GM18508 (cell line): ENCODE measurements at regions not wholly inside any gene's neighbourhood (a gene's known extent, or its start where the extent isn't known, plus 50 kb on each side); places are given as distances from the start of the nearest gene placed in this dataset.

Experiments
- ATAC-seq: cut with Tn5 transposase; IDR thresholded peaks from one replicate; pipeline ENCODE4 v1.9.1; 2021; ENCODE audit warnings: moderate number of reproducible peaks; ENCODE audit not compliant: insufficient read depth, unreplicated experiment

DNA sequence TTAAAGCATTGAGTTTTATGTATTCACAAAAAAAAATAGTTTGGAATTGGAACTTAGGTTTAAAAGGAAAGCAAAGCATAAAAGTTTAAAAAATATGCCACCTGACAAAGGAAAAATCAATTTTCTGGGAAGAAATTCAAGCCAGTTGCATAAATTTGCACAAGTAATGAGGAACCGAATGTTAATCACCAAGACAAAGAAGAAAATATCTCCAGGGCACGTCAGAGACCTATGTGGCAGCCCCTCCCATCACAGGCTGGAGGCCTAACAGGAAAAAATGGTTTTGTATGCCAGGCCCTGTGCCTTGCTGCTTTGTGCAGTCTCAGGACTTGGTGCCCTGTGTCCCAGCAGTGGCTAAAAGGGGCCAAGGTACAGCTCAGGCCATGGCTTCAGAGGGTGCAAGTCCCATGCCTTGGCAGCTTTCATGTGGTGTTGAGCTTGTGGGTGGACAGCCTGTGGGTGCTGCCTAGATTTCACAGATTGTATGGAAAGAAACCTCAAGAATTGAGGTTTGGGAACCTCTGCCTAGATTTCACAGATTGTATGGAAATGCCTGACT lies 767.2 kb upstream of the SLC10A2 start:
- ATAC-seq = no peak

DNA sequence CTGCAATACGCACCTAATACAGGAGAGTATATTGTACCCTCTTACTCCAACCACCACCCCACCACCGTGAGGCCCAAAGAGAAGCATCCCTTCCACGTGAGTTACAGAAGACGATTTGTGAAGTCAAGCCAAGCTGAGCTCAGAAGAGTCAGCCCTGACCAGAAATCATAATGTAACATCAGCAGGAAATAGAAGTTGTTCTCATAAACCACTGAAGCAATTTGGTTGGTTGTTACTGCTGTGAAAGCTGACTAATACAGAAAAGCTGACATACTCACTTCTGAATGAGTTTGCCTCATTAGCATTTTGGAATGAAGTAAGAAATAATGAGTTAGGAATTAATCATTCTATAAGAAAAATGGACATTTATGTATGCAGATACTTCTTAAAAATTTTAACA lies 749.4 kb upstream of the SLC10A2 start:
- no peak for ATAC-seq

DNA sequence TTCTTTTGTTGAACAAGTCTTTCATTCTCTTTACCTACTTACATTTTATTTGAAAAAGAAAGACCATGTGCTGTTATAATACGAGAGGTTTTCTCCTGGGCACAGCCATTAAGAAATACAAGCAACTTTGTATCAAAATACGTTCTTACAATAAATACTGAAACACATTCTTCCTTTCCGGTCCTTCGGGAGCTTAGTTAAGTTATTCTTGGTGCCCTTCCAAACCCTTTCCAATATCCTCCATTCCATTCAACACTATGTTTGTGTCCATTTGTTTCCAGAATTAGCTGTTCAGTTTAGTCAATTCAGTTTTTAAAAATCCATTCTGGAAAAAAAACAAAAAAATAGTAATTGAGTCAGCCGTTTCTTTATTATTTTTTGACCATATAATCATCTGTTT lies 746.8 kb upstream of the SLC10A2 start:
- no peak for ATAC-seq

DNA sequence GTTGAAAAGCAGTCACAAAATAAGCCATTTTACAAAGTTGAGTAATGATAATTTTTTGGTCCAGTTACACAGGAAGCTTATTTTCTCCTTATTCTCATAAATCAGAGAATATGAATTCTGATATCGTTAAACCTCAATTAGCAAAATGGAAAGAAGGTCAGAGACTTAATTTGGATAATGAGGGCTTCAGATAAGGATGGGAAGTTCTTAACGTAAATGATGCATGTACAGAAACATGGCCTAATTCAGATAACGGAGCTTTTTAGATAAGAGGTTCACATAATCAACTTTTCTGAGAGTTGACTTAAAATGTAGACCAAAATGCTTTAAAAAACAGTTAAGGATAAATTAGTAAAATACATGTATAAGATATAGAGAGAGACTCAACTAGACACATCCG lies 746.3 kb upstream of the SLC10A2 start:
- ATAC-seq = no peak

DNA sequence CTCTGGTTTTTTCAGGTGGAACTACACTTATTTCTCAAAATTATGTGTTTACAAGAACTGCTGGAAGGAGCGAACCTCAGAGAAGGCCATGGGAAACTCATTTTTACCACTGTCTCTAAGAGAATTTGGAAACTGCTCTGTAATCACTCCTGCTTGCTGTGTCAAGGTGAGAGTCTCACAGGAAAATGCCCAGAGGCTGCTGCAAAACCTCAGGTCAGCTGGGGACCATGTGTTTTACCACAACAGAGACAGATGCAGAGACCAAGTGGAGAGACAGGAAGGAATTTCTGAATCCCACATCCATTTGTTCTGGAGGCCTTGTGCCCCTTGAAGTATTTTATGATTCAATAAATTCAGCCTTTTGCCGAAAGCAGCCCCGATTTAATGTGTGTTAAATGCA lies 743.8 kb upstream of the SLC10A2 start:
- no peak for ATAC-seq

DNA sequence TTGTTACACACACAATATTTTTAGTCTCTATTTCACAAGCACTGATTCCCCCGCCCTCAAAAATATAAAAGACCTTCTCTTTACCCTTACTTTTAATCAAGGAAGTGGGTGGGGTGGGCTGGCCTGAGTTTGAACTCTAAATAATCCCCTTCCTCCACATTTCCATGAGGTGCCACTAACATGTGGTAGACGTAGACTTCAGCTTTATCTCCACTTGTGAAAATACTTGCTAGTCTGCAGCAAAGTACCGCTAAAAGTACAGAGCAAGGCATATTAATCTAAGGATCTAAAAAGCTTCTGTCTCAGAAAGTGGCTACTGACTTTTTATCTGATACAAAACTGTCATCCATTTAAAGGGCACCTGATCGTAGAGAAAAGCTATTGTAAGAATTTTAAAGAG lies 739.6 kb upstream of the SLC10A2 start:
- ATAC-seq = no peak

DNA sequence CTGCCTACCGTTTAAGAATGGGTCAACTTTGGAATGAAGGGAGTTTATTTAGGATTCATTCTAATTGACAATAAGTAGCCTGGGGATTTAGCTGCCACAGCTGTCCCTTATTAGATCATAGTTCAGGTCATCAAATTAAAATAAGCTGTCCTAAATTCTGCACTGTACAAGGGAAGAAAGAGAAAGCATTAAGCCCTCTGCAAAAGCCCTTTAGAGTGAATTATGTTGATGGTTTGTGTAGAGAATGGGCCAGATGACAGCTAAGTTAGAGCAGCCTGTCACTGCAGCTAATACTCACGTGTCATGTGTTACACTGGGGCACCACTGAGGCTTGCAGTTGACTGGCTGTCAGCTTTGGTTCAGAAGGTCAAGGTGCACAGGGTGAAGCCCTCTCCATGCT lies 737.1 kb upstream of the SLC10A2 start:
- no peak for ATAC-seq

DNA sequence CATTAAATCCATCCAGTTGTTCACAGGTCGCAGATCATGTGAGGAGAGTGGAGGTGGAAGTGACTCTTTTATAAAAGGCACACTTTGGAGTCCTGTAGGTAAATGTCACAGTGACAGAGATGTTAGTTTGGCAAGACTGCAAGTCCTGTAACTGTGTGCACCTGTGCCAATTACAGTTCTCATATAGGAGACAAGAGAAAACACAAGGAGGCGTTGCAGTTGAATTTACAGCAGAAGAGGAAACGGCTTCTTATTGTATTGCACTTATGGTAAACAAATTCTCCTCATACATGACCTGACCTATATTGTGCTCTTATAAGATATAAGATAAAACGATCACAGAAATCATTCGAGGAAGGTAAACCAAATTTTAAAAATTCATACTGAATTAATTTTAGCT lies 732.8 kb upstream of the SLC10A2 start:
- ATAC-seq = no peak

DNA sequence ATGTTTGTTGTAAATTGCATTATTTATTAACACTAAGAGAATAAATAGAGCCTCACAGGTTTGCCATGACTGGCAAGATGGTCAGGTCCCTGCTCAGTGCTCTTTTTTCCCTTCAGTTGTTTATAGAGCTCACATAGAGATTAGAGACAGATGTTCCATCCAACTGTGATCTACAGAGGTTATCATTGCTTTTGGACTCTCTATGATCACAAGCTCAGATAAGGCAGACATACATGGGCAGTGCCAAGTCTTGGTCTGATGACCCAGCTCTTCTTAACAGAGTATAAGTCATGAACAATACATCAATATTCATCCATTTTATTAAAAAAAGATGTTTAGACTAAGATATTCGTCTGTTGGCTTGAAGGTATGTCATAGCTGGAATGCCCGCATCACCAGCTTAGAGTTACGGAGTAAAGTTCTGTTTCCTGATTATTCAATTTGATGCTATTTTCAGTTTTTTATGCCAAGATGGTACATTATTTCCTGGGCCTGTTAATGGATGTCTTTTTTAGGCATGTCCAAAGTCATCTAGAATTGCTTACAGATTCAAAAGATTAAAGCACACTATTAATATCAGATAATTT lies 729.8 kb upstream of the SLC10A2 start:
- ATAC-seq = no peak

DNA sequence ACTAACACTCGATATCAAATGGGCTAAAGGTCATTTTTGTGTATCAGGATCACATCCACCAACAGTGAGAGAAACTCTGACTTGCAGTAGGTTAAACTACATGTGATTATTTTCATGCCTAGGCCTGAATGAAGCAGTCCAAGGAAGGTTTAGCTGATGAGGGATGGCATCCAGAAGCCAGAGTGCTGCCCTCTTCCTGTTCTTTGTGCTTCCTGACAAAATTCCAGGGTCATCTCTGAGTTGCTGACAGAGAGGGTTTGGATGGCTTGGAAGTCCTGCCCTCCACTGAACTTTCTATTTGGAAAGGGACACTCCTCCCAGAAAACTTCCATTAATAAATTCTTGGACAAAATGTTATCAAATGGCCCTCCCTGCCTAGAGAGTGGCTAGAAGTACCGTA lies 728.3 kb upstream of the SLC10A2 start:
- ATAC-seq = no peak

DNA sequence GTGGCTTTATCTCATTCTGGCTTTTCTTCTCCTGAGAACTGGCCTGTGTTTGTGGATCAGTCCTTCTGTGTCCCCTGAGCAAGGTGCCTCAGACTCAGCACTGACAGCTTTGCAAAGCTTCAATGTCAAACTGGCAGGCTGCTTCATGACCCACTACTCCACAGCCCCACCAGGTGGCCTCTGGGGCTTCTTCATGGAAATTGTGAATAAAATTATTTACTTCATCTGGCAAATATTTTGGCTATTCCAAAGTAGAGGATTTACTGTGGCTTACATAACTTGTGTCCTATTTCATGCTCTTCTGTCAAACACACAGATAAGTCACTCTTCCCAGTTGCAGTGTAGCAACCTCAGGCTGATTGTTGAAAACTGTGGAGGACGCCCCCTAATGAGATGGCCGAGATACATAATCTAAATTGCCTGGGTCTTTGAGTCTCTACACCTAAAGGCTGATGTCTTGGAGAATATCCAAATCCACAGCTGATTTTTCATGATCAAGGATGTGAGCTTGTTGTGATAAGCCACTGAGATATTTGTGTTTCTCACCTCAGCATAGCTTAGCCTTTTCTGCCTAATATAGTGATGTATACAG lies 721.9 kb upstream of the SLC10A2 start:
- no peak for ATAC-seq

DNA sequence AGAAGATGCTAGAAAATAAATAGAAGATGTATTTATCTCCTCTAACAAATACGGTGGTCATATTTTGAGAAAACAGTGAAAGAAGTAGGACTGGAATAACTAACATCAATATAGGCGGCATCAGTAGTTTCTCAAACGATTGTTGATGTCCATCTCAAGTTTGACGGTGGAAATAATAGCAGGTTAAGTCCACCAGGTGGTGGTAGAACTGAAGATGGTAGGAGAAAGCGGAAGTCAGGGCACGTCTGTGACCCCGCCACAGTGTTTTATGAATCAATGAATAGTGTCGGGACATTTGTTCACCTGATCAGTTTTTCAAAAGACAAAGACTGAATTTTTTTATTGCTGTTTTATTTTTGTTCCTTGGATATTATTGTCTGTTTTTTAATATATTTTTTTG lies 706.4 kb upstream of the SLC10A2 start:
- ATAC-seq = no peak

DNA sequence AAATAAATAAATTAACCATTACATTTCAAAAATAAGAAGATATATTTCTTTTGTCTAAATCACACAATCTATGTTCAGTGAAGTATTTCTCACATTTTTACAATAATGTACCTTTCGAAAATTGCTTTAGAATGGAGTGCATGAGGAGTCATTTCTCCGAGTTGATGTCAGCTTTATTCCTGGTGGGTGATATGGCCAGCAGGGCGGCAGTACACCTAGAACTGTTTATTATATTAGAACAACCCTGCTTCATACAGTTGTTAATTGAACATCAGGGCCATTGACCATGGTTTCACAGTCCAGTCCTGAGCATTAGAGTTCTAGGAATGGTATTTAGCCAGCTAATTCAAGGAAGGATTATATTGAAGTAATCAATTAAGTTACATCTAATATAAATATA lies 696.3 kb upstream of the SLC10A2 start:
- ATAC-seq = no peak

DNA sequence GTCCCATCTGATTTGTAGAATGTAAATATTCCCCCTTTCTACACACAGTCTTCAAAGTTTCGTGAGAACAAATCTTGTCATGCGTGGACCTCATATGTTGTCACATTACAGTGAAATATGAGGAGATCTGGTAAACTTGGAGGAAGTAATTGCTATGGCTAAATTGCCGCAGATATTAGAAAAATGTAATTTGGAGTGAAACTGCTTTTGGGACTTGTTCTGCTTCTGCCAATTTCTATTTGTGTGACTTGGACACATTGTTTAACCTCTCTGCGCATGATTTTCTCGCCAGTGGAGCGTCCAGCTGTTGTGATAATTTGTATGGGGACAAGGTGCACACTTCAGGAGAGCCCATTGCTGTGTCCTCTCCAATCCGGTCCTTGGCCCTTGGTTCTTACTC lies 693.1 kb upstream of the SLC10A2 start:
- no peak for ATAC-seq

DNA sequence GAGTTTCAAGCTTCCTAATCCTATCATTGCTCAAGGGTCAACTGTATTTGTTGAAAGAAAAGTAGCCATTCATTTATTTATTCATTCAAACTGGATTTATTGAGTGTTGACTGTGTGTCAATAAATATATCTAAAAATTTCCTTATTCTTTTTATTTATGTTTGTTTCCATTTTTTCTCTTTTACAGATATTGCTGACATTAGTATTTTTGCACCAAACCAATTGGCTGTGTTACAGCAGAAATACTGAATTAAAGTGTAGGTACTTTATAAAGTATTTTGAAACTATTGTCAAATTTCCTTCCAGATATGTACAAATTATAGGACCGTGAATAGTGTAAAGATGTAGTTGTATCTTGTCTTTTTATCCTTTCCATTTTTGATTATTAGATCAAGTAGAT lies 692.0 kb upstream of the SLC10A2 start:
- no peak for ATAC-seq

DNA sequence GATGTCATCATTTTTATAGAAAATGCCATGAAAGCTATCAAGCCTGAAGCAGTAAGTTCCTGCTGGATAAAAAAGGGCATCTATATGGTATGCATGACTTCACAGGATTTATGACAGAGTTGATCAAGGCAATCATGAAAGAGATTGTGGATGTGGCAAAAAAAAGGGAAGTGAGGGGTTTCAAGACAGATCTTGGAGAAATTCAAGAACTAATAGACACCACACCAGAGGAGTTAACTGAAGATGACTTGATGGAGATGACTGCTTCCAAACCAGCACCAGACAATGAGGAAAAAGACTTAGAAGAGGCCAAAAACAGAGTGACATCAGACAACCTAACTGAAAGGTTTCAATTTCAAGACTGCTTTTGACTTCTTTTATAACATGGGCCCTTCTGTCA lies 691.1 kb upstream of the SLC10A2 start:
- ATAC-seq = no peak

DNA sequence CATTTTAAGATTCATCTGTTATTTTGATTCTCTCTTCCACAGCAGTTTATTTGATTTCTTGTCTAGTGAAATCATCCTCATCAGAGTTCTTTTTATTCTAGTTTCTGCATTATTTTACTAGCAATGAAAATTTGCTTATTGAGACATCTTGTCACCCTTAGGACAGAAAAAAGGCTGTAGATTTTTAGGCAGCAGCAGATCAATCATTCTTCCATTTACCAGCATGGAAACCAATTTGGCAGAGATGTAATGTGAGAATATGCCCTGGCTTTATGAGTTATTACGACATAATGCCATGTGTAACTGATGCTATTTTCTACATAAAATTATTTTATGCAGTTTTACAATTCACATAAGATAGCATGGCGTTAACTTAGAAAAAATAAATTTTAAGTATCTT lies 688.6 kb upstream of the SLC10A2 start:
- no peak for ATAC-seq

DNA sequence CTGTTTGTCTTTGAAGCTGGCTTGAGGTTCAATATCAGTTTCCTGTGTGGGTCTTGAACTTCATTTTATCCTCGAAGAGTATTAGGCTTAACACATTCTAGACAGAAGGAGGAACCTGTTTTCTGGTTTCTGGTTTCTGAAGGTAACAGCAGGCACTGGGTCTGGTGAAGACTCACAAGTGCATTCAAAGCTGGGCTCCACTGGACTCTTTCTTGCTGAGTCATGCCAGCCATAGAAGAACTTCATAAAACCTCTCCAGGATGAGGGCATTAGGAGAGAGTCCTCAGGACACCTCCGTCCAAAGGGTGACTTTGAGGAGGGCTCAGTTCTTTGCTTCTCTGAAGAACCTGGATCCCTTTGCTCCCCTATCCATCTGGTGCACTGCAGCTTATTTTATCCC lies 668.6 kb upstream of the SLC10A2 start:
- no peak for ATAC-seq

DNA sequence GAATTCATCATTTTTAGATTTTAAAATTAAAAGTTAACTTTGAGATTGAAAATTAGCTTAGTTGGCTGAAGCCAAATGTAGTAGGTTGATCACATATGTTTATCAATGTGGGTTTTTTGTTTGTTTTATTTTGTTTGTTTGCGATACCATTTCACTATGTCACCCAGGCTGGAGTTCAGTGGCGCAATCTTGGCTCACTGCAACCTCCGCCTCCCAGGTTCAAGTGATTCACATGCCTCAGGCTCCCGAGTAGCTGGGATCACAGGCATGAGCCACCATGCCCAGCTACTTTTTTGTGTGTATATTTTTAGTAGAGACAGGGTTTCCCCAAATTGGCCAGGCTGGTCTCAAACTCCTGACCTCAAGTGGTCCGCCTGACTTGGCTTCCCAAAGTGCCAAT lies 665.7 kb upstream of the SLC10A2 start:
- no peak for ATAC-seq

DNA sequence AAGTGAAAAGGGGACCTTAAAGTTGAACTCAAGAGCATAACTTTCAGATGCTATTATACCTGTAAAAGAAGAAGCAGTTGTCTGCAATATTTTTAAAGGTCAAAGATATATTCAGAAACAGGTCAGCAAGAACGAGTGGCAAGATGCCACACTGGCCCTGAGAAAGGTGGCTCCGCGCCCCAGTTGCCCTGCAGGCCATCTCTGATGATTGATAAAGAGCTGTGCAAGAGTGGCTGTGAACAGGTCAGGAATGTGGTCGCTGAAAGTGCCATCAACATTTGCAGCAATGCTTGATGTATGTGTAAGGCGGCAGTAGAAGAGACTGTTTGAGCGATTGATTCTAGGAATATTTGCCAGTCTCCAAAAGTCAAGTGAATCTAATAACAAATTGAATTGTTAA lies 664.2 kb upstream of the SLC10A2 start:
- ATAC-seq = no peak

DNA sequence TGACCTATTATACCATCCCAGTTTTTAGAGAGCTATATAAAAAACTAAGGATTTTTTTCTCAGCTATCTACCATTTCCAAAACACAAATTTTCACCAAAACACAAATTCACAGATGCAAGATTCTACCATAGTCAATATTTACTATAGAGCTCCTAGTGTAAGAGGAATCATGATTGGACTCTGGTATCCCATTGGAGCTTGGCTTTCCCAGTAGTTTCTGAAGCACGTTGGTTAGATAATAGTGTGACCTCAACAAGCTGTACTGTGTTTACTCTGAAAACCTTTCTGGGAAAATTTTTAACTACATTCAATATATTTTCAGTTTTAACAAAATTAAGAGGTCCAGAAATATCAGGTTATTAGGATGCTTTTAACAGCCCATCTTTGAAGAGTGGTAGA lies 660.6 kb upstream of the SLC10A2 start:
- no peak for ATAC-seq

DNA sequence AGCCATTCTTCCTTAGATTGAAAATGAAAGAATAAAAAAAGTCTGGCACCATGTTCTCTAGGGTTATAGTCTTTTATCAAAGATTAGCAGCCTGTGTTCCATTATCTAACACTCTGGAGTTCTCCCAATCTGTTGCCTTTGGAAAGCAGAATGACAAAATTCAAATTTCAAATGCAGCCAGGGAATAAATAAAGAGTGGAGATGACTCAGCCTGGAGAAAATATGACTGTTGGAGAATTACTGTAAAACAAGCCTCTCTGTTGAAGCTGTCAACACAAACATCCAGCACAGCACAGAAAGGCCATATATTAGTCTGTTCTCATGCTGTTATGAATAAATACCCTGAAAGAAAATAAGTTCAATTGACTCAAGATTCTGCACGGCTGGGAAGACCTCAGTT lies 650.5 kb upstream of the SLC10A2 start:
- ATAC-seq = no peak
